Duodenal mucosa (tissue), 2 donors: ENCODE measurements at regions not wholly inside any gene's neighbourhood (a gene's known extent, or its start where the extent isn't known, plus 50 kb on each side); places are given as distances from the start of the nearest gene placed in this dataset.

ENCODE experiments used
- H3K27ac ChIP-seq: one replicate; pipeline ENCODE4 v1.7.0; 2013; ENCODE audit warnings: low read depth, low read length
- H3K27me3 ChIP-seq, 2 donors: one replicate each; pipeline ENCODE4 v1.7.0; 2013; ENCODE audit warnings: low read length in 2 of 2, control low read depth in 1 of 2; ENCODE audit not compliant: insufficient read depth in 2 of 2, control insufficient read depth in 1 of 2
- H3K36me3 ChIP-seq, 2 donors: one replicate each; pipeline ENCODE4 v1.7.0; 2013; ENCODE audit warnings: low read length in 2 of 2, control low read depth in 1 of 2; ENCODE audit not compliant: insufficient read depth in 2 of 2, control insufficient read depth in 1 of 2
- H3K4me1 ChIP-seq, 2 donors: one replicate each; pipeline ENCODE4 v1.7.0; 2013; ENCODE audit warnings: low read length in 2 of 2, control low read depth in 1 of 2; ENCODE audit not compliant: insufficient read depth in 2 of 2, control insufficient read depth in 1 of 2
- H3K4me3 ChIP-seq, 2 donors: one replicate each; pipeline ENCODE4 v1.7.0; 2013; ENCODE audit warnings: low read length in 2 of 2, low read depth in 1 of 2
- H3K9ac ChIP-seq, 2 donors: one replicate each; pipeline ENCODE4 v1.7.0; 2013; ENCODE audit warnings: low read length in 2 of 2, low read depth in 1 of 2
- H3K9me3 ChIP-seq, 2 donors: one replicate each; pipeline ENCODE4 v1.7.0; 2013; ENCODE audit warnings: low read length in 2 of 2, control low read depth in 1 of 2; ENCODE audit not compliant: control insufficient read depth in 1 of 2

GRCh38 chr2:149800624-149801542 is 213.3 kb upstream of the MMADHC start:
- no peaks in the 10 kb centered on the region for H3K36me3 ChIP-seq
- H3K27ac ChIP-seq: no peak overlapping the region
- H3K4me3 ChIP-seq: no peak overlapping the region
- no peaks in the 10 kb centered on the region for H3K27me3 ChIP-seq
- H3K9ac ChIP-seq: no peak overlapping the region
- H3K4me1 ChIP-seq: no peaks in the 10 kb centered on the region
- H3K9me3 ChIP-seq: no peaks in the 10 kb centered on the region

- no peaks in the 10 kb centered on the region for H3K27me3 ChIP-seq
- no peaks in the 10 kb centered on the region for H3K9me3 ChIP-seq
These were observed 211.6 kb upstream of the MMADHC start for GRCh38 chr2:149799013-149799705.

GRCh38 chr2:149797030-149797429 is 209.5 kb upstream of the MMADHC start:
- no peaks in the 10 kb centered on the region for H3K9me3 ChIP-seq
- H3K36me3 ChIP-seq: no peaks in the 10 kb centered on the region
- no peaks in the 10 kb centered on the region for H3K27me3 ChIP-seq
- H3K27ac ChIP-seq: no peak overlapping the region
- no peaks in the 10 kb centered on the region for H3K4me1 ChIP-seq
- no peak overlapping the region for H3K9ac ChIP-seq
- H3K4me3 ChIP-seq: no peak overlapping the region

More at GRCh38 chr2:149799013-149799705, 211.6 kb upstream of the MMADHC start:
- Histone ChIP-seq H3K9ac (no peak overlapping the region), H3K27ac (no peak overlapping the region), H3K36me3 (no peaks in the 10 kb centered on the region), H3K4me3 (no peak overlapping the region), H3K4me1 (no peaks in the 10 kb centered on the region)

- Histone ChIP-seq H3K27me3 (no peaks in the 10 kb centered on the region), H3K27ac (no peak overlapping the region), H3K4me3 (no peak overlapping the region), H3K4me1 (no peaks in the 10 kb centered on the region), H3K9ac (no peak overlapping the region), H3K9me3 (no peaks in the 10 kb centered on the region), H3K36me3 (no peaks in the 10 kb centered on the region)
These were observed 202.0 kb upstream of the MMADHC start for GRCh38 chr2:149789549-149789948.

- H3K9me3 ChIP-seq: no peaks in the 10 kb centered on the region
- H3K4me1 ChIP-seq: no peaks in the 10 kb centered on the region
- no peak overlapping the region for H3K4me3 ChIP-seq
- H3K36me3 ChIP-seq: no peaks in the 10 kb centered on the region
- H3K9ac ChIP-seq: no peak overlapping the region
- H3K27ac ChIP-seq: no peak overlapping the region
- no peaks in the 10 kb centered on the region for H3K27me3 ChIP-seq
These were observed 199.6 kb upstream of the MMADHC start for GRCh38 chr2:149787206-149787605.

GRCh38 chr2:149783284-149783683 is 195.7 kb upstream of the MMADHC start:
- Histone ChIP-seq H3K4me3 (no peak overlapping the region), H3K27ac (no peak overlapping the region), H3K27me3 (no peaks in the 10 kb centered on the region), H3K36me3 (no peaks in the 10 kb centered on the region), H3K9me3 (no peaks in the 10 kb centered on the region), H3K9ac (no peak overlapping the region), H3K4me1 (no peaks in the 10 kb centered on the region)

- no peak overlapping the region for H3K27ac ChIP-seq
- no peaks in the 10 kb centered on the region for H3K27me3 ChIP-seq
- no peaks in the 10 kb centered on the region for H3K9me3 ChIP-seq
- no peaks in the 10 kb centered on the region for H3K4me1 ChIP-seq
- no peaks in the 10 kb centered on the region for H3K36me3 ChIP-seq
- no peak overlapping the region for H3K9ac ChIP-seq
- no peak overlapping the region for H3K4me3 ChIP-seq
These were observed 195.0 kb upstream of the MMADHC start for GRCh38 chr2:149782572-149782971.

GRCh38 chr2:149781263-149781808 is 193.8 kb upstream of the MMADHC start:
- H3K9me3 ChIP-seq: no peaks in the 10 kb centered on the region

GRCh38 chr2:149773006-149773405 is 185.4 kb upstream of the MMADHC start:
- no peak overlapping the region for H3K4me3 ChIP-seq
- no peaks in the 10 kb centered on the region for H3K27me3 ChIP-seq
- H3K27ac ChIP-seq: no peak overlapping the region
- H3K4me1 ChIP-seq: no peaks in the 10 kb centered on the region
- H3K9ac ChIP-seq: no peak overlapping the region
- H3K9me3 ChIP-seq: no peaks in the 10 kb centered on the region
- H3K36me3 ChIP-seq: no peaks in the 10 kb centered on the region

More at GRCh38 chr2:149781263-149781808, 193.8 kb upstream of the MMADHC start:
- Histone ChIP-seq H3K4me1 (no peaks in the 10 kb centered on the region), H3K27ac (no peak overlapping the region), H3K9ac (no peak overlapping the region), H3K4me3 (no peak overlapping the region), H3K36me3 (no peaks in the 10 kb centered on the region), H3K27me3 (no peaks in the 10 kb centered on the region)

- H3K27me3 ChIP-seq: no peaks in the 10 kb centered on the region
- H3K36me3 ChIP-seq: no peaks in the 10 kb centered on the region
- H3K27ac ChIP-seq: no peak overlapping the region
- H3K4me1 ChIP-seq: no peaks in the 10 kb centered on the region
- no peak overlapping the region for H3K4me3 ChIP-seq
- no peaks in the 10 kb centered on the region for H3K9me3 ChIP-seq
- no peak overlapping the region for H3K9ac ChIP-seq
These were observed 180.8 kb upstream of the MMADHC start for GRCh38 chr2:149768320-149768799.
